Stimulated activated CD8-positive, alpha-beta memory T cell treated with anti-CD3 and anti-CD28 coated beads, Interleukin-2, amount 100 ng/mL, for 1 hour (primary cell): ENCODE measurements at regions not wholly inside any gene's neighbourhood (a gene's known extent, or its start where the extent isn't known, plus 50 kb on each side); places are given as distances from the start of the nearest gene placed in this dataset.

Experiments used
- DNase-seq, 2 donors: peaks; one replicate each; pipeline ENCODE4 v3.0.0-alpha.2; 2020; ENCODE audit warnings: low read depth in 2 of 2

DNA sequence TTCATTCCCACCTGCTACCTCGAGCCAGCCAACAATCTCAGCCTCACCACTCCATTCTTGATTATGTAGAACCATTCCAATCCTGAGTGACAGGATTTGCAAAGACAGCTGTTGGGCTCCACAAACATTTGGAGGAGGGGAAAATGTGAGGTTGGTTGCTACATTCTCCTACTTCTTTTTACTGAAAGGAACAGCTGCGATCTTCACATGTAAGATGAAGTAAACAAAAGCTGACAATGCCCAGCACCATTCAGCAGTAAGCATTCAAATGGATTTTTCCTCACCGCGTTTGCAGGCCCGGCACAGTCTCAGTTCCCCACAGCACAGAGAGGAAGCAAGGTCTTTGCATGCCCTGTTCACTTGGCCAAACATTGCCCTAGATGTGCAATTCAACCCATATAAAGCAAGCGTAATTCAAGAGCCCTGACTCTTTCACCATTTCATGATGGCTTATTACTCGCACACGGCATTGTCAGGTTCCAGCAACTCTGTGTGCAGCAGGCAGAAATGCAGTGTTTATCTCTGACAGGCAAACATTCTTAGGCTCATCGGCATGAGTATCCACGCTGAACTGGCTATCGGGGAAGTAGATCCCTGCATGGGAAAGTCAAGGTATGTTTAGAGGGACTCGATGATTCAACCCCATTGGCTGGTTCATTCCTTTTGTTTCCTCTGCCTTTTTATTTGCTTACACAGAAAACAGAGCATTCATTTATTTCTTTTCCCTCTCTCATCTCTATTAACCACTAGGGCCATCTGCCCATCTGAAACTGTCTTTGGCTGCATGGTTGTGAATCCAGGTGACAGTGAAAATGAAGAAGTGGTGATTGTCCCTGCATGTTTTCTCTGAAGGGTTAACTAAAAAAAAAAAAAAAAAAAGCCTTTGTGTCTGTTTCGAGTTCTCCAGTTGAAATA, 236.1 kb upstream of the PLEKHG7 start:
- DNase-seq, result no peak

DNA sequence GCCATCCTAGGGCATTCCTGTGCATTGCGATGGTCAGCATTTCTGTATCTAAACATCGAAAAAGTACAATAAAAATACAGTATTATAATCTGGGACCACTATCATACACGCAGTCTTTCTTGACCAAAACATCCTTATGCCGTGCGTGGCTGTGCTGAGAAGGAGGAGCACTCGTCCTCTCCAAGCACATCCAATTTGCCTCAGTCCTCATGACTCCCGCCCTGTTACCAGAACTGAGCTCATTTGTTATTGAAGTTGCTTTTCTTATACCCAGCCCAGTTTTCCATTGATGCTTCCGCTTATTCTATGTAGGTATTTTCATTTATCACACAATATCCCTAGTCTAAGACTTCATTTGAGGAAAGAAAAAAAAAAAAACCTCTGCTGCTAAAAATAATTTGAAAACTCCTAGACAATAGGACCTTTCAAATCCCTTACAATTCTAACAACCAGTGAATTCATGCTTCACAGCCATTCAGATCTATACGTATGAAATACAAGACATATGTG, 236.9 kb upstream of the PLEKHG7 start:
- no peak for DNase-seq

DNA sequence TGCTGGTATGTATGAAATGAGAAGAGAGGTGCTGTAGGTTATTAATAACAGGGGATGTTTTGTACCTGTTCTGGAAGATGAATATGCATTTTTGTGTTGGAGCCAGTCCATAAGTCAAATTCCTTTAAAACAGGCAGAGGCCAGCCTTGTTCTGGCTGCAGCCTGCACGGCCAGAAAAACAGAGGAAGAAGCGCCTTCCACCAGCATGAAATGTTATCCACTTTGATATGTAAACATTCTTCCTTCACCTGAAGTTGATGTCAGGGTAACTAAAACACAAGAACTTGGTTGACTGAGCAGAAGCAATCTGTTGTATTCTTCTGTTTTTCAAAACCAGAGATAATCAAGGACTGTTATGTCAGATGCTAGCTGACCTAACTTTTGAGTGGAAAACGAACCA, 237.9 kb upstream of the PLEKHG7 start:
- no peak for DNase-seq

DNA sequence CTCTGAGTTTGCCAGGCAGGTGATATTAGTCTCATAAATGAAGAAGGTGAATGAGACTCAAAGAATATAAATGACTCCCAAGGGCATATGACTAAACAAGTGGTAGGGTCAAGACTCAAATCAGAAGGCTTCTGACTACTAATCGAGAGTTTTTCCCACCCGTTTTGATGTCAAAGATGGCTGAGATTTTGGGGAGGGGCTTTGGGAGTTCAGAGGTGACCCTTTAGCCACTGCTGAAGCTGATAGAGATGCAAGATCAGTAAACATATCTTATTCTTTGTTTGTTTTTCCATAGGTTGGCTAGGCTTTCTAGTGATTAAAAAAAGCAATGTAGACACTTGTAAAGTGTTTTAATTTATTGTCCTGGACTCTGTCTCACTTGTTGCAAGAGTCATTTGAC, 239.6 kb upstream of the PLEKHG7 start:
- DNase-seq, result no peak

DNA sequence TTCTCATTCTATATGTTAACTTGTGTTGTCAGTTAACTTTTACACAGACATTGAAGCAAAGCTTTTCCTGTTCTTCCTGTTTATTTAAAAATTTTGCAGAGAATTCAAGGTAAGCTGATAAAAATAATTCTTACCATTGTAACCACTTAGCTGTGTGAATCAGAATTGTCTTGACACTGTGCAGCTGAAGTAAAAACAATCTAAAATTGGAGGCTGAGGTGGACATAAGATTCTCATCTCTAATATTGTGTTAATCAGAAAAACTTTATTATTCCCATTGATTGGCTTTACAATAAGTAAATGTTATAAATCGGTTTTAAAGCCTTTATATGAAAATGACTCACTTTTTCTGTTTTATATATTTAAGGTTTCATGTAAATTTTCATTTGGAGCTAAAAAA, 240.3 kb upstream of the PLEKHG7 start:
- no peak for DNase-seq

DNA sequence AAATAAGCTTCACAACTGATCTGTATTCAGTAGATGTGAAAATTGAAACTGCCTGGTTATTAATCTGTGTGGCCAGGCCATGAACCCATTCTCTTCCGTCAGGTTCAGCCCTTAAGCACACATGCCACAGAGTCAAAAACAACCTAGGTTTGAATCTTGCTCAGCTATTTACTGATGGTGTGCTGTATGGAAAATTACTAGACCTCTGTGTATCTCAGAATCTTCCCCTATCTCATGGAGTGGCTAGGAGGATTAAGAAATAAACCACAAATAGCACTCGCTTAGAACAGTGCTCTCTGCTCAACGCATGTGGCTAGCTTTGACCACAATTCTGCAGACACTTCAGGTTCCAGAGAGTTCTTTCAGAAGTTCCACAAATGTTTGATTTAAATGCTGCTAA, 240.7 kb upstream of the PLEKHG7 start:
- DNase-seq, result no peak

DNA sequence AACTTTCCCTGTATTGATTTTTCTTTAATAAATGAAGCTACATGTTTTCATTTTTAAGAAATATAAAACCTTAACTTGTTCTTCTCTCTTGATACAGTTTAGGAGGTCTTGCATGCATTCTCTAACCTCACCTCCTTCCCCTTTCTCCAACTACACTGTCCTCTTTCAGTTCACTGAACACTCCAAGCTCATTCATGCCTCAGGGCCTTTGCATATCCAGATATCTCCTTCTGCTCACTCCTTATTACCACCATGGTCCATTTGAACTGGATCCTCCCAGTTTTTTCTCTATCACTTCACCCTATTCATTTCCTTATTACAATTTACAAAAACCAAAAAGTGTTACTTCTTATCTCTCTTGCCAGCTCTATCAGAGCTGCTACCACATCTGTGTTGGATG, 242.9 kb upstream of the PLEKHG7 start:
- DNase-seq, result no peak

DNA sequence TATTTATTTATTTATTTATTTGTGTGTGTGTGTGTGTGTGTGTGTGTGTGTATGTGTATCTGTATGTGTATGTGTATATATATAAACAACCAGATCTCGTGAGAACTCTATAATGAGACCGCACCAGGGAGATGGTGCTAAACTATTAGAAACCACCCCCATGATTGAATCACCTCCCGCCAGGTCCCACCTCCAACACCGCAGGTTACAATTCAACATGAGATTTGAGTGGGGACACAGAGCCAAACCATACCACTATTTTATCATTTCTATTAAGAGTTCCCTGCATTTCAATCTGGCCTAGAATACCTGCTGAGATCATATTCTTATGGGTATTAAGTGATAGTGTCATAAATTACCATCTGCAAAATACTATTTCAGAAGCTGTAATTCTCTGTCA, 243.8 kb upstream of the PLEKHG7 start:
- DNase-seq, result no peak

DNA sequence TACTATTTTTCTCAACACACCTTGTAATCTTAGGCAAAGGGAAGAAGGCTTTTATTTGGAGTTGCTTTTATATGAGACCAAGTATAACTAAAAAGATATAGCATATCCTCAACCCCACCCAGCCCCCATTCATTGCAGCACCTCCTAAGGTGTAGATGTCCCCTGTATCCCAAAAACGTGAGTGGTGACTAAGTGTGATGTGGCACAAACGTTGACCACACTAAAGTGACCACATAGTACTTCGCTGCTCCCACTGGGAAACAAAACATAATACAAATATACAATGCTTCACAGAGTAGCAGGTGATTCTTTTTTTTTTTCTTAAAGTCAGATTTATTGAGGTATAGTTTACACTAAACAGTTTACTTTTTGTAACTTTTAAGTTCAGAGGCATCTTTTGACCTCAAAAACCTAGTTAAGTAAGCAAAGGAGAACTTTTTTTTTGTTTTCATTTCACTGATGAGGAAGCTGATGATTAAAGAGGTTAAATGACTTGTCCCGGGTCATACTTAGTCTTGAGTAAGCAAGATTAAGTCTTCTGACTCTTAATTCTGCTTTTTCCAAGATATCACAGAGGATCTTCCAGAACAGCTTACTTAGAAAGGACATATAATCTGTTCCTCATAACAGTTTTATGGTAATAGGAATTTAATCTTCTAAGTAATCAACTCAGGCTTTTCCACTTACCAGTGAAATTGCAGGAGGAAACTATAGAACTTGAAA, 245.2 kb upstream of the PLEKHG7 start:
- no peak for DNase-seq

DNA sequence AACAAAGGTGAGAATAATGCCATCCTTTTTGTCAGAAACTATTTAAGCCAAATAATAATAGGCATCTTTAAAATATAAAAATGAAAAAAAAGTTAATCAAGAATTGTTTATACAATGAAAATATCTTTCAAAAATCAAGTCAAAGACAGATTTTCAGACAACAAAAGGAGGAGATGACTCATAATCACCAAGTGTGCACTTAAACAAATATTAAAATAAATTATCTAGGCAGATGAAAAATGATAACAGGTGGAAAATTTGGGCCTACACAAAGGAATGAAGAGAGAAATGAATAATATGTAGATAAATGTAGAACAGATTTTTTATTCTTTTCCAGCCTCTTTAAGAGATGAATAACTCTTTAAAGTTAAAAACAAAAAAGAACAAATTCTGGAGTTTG, 250.0 kb upstream of the PLEKHG7 start:
- no peak for DNase-seq

DNA sequence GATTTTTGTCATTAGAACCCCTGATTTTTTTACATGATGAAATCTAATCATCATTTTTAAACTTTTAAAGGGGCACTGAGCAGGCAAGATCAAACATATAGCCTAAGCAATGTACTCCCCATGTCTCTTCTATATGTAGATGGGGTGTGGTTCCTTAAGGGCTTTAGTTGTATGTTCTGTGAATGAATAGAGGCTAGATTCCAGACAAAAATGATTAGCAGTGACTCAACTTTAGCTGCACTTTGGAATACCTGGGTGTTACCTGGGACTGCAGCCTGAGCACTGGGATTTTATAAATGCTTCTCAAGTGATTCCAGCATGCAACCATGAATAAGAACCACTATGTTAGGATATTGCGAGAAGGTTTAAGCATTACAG, 256.7 kb upstream of the PLEKHG7 start:
- DNase-seq, result no peak

DNA sequence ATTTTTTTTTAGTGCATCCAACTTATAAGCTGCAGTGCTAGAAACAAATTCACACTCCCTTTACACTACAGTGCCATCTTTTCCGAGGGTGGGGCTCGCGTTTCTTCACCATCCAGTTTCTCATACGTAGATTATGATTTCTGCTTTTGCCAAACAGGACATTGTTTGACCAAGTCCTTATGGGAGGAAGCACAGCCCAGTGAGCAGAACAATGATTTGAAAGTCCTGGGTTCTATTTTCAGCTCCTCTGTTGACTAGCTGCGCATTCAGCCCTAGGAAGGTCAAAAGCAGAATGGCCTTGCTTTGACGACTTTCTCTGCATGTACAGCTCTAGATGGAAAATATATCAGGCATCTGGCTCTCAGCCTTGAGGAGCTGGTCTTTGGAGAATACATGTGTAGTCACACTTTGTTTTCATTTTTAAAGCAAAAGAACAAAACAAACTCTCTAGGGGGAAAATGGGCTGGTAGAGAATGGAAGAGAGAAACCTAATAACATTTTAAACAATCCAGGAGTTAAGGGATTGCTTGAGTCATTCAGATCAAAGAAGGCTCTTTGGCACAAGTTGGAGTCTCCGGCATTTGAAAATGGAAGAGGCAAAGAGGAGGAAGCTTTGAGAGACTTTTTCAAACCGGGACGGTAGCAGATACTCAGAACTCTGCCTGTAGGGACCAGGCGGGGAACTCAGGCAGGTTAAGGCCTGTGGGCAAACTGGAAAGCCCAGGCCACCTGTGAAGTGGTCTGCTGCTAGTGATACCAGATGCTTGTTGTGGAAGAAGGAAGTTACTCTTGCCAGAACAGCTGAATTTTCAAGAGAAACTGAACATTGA, 257.3 kb upstream of the PLEKHG7 start:
- DNase-seq, result no peak

DNA sequence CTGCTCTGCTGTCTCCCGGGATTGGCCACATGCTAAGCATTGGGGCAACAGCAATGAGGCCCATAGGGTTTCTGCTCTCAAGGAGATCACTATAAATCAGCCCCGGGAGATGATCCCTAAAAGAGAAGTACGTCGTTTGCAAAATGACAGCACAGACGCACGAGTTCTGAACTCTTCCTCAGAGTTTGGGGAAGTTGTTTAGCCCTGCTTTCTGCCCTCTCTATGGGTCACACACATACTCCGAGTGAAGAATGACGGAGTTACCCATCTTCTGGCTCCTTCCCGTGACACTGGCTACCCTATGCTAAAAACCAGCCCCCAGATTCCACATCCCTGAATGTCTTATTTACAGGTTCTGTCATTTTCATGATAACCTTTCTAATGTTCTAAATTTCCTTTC, 258.0 kb upstream of the PLEKHG7 start:
- no peak for DNase-seq

DNA sequence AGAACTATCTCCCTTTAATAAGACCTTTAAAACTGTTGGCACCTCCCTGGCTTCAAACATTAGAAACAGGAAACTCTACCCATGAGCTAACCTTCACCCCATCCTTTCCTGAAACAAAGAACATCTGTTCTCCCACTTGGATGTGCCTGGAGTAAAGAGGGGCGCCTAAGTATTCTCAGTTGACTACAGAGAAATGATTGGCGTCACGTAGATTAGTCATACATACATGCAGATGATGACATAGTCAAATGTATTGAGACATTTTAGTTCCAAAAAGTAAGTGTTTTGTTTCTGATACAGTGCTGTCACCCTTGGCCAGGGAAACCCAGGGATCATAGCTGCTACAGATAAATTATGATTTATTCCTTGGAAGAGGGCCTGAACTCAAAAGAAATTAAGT, 260.0 kb upstream of the PLEKHG7 start:
- DNase-seq, result no peak

DNA sequence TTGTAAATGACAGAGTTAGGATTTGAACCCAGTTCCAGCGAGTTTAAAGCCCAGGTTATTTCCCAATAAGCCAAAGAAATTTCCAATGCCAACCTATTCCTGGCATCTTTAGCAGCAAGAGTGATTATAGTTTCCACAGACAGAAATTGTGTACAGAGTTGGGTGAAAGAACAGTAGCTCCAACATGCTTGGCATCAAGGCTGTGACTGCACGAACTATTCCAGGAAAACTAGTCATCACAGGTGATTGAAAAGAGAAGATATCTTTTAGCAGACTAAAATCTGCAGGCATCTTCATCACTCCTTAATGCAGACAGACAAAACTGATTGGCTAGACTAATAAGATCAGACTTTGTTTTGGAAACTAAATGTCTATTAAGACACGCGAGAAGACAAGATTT, 262.7 kb upstream of the PLEKHG7 start:
- DNase-seq, result no peak

DNA sequence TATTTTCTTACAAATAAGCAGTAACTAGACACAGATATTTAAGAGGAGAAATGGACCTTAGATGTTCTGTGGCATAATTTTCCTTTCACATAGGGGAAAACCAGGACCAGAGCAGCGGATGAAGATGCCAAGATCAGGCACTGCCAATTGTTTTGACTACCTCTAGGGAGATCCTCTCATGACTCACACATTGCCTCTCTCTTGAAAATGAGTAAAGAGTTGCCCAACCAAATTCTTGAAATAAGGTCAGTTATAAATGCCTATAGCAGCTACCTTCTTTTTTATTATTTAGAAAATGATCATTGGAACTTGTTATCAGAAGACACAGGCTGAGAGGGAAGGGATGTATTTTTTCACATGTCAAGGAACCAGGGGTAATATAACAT, 263.4 kb upstream of the PLEKHG7 start:
- DNase-seq, result no peak

DNA sequence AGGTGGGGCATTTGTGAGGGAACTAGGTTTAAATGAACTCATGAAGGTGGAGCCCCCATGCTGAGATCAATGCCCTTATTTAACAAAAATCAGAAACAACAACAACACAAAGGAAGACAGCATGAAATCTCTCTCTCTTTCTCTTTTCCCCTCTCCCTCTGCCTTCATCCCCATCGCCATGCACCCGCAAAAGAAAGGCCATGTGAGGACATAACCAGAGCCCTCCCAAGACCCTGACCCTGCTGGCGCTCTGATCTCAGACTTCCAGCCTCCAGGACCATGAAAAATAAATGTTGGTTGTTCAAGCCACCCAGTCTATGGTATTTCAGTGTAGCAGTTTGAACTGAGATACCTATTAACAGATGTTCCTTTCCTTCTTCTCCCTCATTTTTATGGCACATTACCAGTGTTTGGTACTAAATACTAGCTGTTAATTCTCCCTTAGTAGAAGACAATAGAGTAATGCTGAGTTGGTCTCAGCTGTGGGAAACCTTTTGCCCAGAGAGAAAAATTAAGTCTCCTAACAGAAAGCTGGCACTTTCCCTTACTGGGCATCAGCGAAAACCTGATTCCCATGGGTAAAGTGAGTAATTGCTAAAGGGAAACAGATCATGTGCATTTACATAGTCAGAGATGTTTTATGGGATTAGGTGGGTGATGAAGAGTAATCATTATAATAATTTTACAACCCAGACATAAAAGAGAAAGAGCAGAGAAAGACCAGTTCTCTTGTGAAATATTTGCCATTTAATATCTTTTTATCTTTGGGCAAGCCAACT, 264.0 kb upstream of the PLEKHG7 start:
- no peak for DNase-seq

DNA sequence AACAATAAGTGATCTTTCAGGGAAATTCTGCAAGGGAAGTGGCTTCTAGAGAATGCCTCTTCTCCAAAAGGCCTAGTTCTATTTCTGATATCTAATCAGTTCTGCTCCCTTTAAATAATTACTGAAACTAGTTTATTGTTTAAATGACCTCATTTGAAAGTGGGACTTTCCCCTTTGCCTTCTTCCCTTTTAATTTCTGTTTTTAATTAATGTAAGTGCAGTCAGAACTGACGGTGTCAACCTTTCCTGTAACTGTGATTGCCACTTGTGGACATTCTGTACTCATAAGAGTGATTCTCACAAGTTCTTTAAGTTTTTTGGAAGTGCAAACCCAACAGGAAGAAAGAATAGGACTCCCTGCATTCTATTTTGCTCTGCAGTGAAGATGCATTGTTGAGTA, 265.3 kb upstream of the PLEKHG7 start:
- DNase-seq, result no peak

DNA sequence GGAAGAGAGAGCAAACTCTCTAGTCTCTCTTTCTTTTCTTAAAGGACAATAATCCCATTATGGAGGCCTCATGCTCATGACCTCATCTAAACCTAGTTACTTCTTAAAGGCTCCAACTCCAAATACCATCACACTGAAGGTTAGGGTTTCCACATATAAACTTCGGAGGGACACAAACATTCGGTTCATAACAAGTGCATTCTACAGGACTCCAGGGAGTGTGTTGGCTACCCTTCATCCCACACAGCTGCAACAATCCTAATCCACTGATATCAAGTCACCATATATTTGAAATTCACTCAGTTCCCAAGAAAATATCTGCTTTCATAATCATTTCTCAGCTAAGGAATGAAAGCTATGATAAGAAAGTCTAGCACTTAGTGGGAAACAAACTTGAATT, 265.9 kb upstream of the PLEKHG7 start:
- DNase-seq, result no peak

DNA sequence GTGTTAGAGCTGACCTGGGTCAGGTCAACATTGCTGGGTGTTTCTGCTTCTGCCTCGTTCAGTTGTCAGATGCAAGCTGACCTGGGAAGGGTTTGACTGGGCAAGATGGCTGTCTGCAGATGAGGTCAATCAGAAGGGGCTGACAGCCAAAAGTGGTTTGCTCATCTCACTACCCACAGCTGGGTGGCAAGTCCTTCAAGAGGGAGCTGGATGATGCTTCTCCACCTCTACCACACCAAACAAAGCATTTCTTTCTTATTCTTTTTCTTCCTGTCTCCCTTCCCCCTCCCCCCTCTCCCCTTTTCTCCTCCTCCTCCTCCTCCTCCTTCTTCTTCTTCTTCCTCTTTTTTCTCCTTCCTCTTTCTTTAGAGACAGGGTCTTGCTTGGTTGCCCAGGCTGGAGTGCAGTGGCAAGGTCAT, 268.2 kb upstream of the PLEKHG7 start:
- no peak for DNase-seq

DNA sequence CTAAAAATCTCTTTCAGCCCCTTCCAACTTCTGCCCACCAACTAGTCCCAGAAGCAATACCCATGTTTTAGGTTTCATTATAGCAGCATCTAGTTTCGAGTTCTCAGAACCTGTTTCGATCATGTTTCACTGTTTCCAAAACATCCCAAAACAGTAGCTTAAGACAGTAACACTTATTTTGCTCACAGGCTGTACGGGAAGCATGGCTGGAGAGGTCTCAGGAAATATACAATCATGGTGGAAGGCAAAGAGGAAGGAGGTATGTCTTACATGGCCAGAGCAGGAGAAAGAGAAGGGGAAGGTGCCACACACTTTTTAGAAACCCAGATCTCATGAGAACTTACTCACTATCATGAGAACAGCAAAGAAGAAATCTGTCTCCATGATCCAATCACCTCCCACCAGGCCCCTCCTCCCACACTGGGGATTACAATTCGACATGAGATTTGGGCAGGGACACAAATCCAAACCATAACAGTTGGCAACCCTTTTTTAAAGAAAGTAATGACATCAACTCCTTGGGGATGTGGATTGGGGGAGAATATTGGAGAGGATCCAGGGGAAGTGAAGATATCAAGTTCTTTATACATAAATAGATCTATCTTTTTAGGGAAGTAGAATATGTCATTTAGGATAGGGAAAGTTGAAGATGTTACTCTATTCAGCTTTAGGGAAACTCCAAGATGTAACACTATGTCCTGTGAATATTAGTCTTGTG, 269.9 kb upstream of the PLEKHG7 start:
- DNase-seq, result no peak
